Heart left ventricle (tissue), 16 donors: ENCODE measurements at regions not wholly inside any gene's neighbourhood (a gene's known extent, or its start where the extent isn't known, plus 50 kb on each side); places are given as distances from the start of the nearest gene placed in this dataset.
"Not testable (repeated sequence)": the region's sequence is repeated elsewhere in the genome, so short reads cannot be mapped to it uniquely, and the experiment has no call there.

ENCODE experiments used
- ATAC-seq, 4 donors: fragments of 200-7000 bp; cut with Tn5 transposase; one replicate each; pipeline ENCODE4 v1.9.1; 2020 to 2022; ENCODE audit warnings: moderate library complexity in 4 of 4, mild to moderate bottlenecking in 3 of 4, moderate number of reproducible peaks in 1 of 4
- DNase-seq, 5 donors: peaks; one replicate each; pipeline ENCODE4 v3.0.0-alpha.2; 2020
- H3K27ac ChIP-seq, 12 donors: fragments of 200-600 bp; sonication (generic) in 4 of 12; one replicate each; pipeline versions ENCODE4 v1.5.0 to v1.8.0; 2016 to 2022; ENCODE audit warnings: mild to moderate bottlenecking in 2 of 12
- H3K27me3 ChIP-seq, 9 donors: fragments of 200-600 bp; sonication (generic) in 2 of 9; one replicate each; pipeline versions ENCODE4 v1.5.1 to v1.8.0; 2016 to 2022; ENCODE audit warnings: mild to moderate bottlenecking in 3 of 9
- H3K36me3 ChIP-seq, 9 donors: fragments of 200-600 bp; sonication (generic) in 2 of 9; one replicate each; pipeline versions ENCODE4 v1.5.0 to v1.8.0; 2018 to 2022; ENCODE audit warnings: mild to moderate bottlenecking in 2 of 9
- H3K4me1 ChIP-seq, 12 donors: fragments of 200-600 bp; sonication (generic) in 4 of 12; one replicate each; pipeline versions ENCODE4 v1.5.0 to v1.8.0; 2016 to 2022; ENCODE audit warnings: mild to moderate bottlenecking in 3 of 12
- H3K4me3 ChIP-seq, 12 donors: fragments of 200-600 bp; sonication (generic) in 4 of 12; one replicate each; pipeline versions ENCODE4 v1.5.0 to v1.8.0; 2017 to 2022; ENCODE audit warnings: mild to moderate bottlenecking in 9 of 12, moderate library complexity in 4 of 12
- H3K9me3 ChIP-seq, 12 donors: fragments of 200-600 bp; sonication (generic) in 4 of 12; one replicate each; pipeline versions ENCODE4 v1.5.0 to v1.8.0; 2016 to 2022; ENCODE audit warnings: mild to moderate bottlenecking in 1 of 12
- CTCF ChIP-seq, 12 donors: fragments of 200-600 bp; sonication (generic) in 4 of 12; IDR thresholded peaks; one replicate each; pipeline versions ENCODE4 v1.5.0 to v1.8.0; 2018 to 2022; ENCODE audit warnings: antibody characterized with exemption in 12 of 12, mild to moderate bottlenecking in 5 of 12
- POLR2A ChIP-seq, 2 donors: fragments of 450-650 bp; IDR thresholded peaks; one replicate each; pipeline ENCODE4 v1.6.1; 2017; ENCODE audit warnings: antibody characterized with exemption in 2 of 2, mild to moderate bottlenecking in 2 of 2, moderate library complexity in 2 of 2
- WGBS, 4 donors: extraction: QIAGEN DNeasy Blood & Tissue Kit in 2 of 4; methylation state at CpG; one replicate each; pipeline versions ENCODE4 v1.1.5 to v1.1.7; 2013 to 2018; 5-methylcytosine and 5-hydroxymethylcytosine counted together
- intact Hi-C, 10 donors: fragments of 100-400 bp; cut with DNase I; formaldehyde crosslinking; loops; one replicate each; pipeline versions ENCODE4 v1.11.1 to v1.14.2; 2022
- donor health status: ischemic (EF 13 %, LVEDD 7.1; RV severe dilation, severe dysfunction).
- donor health status: healthy with polysubstance abuse.
- donor health status: DM: no; HTN: yes; CAD: no.
- donor health status: DM: no; HTN: no; CAD: no.
- donor health status: ischemic (EF 25% LVEDD 6.9; RV normal size, moderate dysfunction).
- donor health status: ischemic (EF 25% LVEDD 5.7; RV mildly dilated, moderate dysfunction).
- donor health status: healthy.
- donor health status: DM: yes; HTN: yes; CAD: no.
- donor health status: ischemic (EF 35%, LVEDD 5.7; RV mildly dilated, moderate dysfunction).
- donor health status: nonischemic (EF 11% LVEDD 7.7; RV severe dilation, severe dysfunction).
- donor health status: DM: yes; HTN: yes; CAD: no.
- donor health status: PGD.
- donor health status: ischemic (EF 29% LVEDD 5.4; RV normal size, mild dysfunction).
- donor health status: nonischemic (EF 23%, LVEDD 6.1; RV moderate dilation, normal function).

- H3K27me3 ChIP-seq, result no peaks in the 10 kb centered on the region
- intact Hi-C loops, result no loop called here
- no peak for ATAC-seq
- no peak for TF ChIP-seq CTCF (IDR thresholded peaks at IDR 0.05)
- no peak for TF ChIP-seq POLR2A (IDR thresholded peaks at IDR 0.05)
- DNase-seq, result no peak
- H3K36me3 ChIP-seq, result no peaks in the 10 kb centered on the region
- H3K4me1 ChIP-seq, result no peaks in the 10 kb centered on the region
- H3K9me3 ChIP-seq, result no peaks in the 10 kb centered on the region
- H3K4me3 ChIP-seq, result no peak overlapping the region
- H3K27ac ChIP-seq, result no peak overlapping the region
These were observed 510.0 kb upstream of the PHF14 start for GRCh38 chr7:10463701-10464100.

GRCh38 chr7:10465536-10465935, 508.1 kb upstream of the PHF14 start:
- H3K27ac ChIP-seq, H3K4me3 ChIP-seq, H3K9me3 ChIP-seq, H3K4me1 ChIP-seq, DNase-seq, H3K27me3 ChIP-seq, intact Hi-C loops, ATAC-seq, H3K36me3 ChIP-seq: not testable (repeated sequence)
- 97% methylated on average over 13 to 18 of the region's 30 CpGs; no CpG with 5 or more reads in 2 of the 4 donors for WGBS, 4 donors

GRCh38 chr7:10468908-10469307, 504.8 kb upstream of the PHF14 start:
- ATAC-seq (no peak), DNase-seq (no peak)
- no peaks in the 10 kb centered on the region for H3K4me1 ChIP-seq
- H3K4me3 ChIP-seq, result no peak overlapping the region
- H3K36me3 ChIP-seq, result no peaks in the 10 kb centered on the region
- 77 to 89% (median 84%) methylated on average over 6 of the region's 6 CpGs for WGBS, 4 donors
- no peaks in the 10 kb centered on the region for H3K9me3 ChIP-seq
- H3K27ac ChIP-seq, result no peak overlapping the region
- TF ChIP-seq POLR2A (IDR thresholded peaks at IDR 0.05) (no peak), CTCF (IDR thresholded peaks at IDR 0.05) (no peak)
- intact Hi-C loops, result no loop called here
- H3K27me3 ChIP-seq, result no peaks in the 10 kb centered on the region

- ATAC-seq (no peak), DNase-seq (no peak)
- Histone ChIP-seq H3K4me1 (no peaks in the 10 kb centered on the region), H3K4me3 (no peak overlapping the region), H3K36me3 (no peaks in the 10 kb centered on the region), H3K27me3 (no peaks in the 10 kb centered on the region), H3K9me3 (no peaks in the 10 kb centered on the region), H3K27ac (no peak overlapping the region)
- TF ChIP-seq CTCF (IDR thresholded peaks at IDR 0.05) (no peak), POLR2A (IDR thresholded peaks at IDR 0.05) (no peak)
- intact Hi-C loops, result no loop called here
- WGBS, 4 donors, result 62 to 73% (median 68%) methylated on average over 7 of the region's 7 CpGs
These were observed 504.2 kb upstream of the PHF14 start for GRCh38 chr7:10469476-10469875.

GRCh38 chr7:10471280-10472058, 502.2 kb upstream of the PHF14 start:
- ATAC-seq (no peak), DNase-seq (no peak)
- Histone ChIP-seq H3K36me3 (no peaks in the 10 kb centered on the region), H3K27me3 (no peaks in the 10 kb centered on the region), H3K9me3 (no peaks in the 10 kb centered on the region), H3K27ac (no peak overlapping the region), H3K4me1 (no peaks in the 10 kb centered on the region), H3K4me3 (no peak overlapping the region)
- TF ChIP-seq CTCF (IDR thresholded peaks at IDR 0.05) (no peak), POLR2A (IDR thresholded peaks at IDR 0.05) (no peak)
- intact Hi-C loops, result no loop called here
- WGBS, 4 donors, result 55 to 68% (median 63%) methylated on average over 2 of the region's 2 CpGs
